MCF 10A (cell line): ENCODE measurements at regions not wholly inside any gene's neighbourhood (a gene's known extent, or its start where the extent isn't known, plus 50 kb on each side); places are given as distances from the start of the nearest gene placed in this dataset.

Experiments used
- BruUV-seq: library from RNA; stranded (reverse); fragments of 400-500 nt; replicated peaks from 2 replicates; lab custom pipeline; 2021; lab: Mats Ljungman, UMichigan
- CTCF ChIA-PET: fragments of 300-600 bp; sonication (Branson Sonifier 250); formaldehyde crosslinking; extraction: SDS; loops from one replicate; lab custom pipeline; 2021; ENCODE audit warnings: antibody characterized with exemption, inconsistent platforms; lab: Yijun Ruan, JAX
- POLR2A ChIA-PET: fragments of 300-600, 350-650 bp; sonication (Branson Sonifier 250); formaldehyde crosslinking; extraction: SDS; loops from one replicate; lab custom pipeline; 2020; ENCODE audit warnings: antibody characterized with exemption, inconsistent platforms; lab: Yijun Ruan, JAX
- DNase-seq: peaks from one replicate; pipeline ENCODE4 v3.0.0-alpha.2; 2018; ENCODE audit not compliant: unreplicated experiment
- H3K27ac Mint-ChIP-seq: one replicate; pipeline ENCODE4 v1.8.0; 2022; ENCODE audit warnings: mild to moderate bottlenecking, low read depth, mixed read lengths; ENCODE audit not compliant: unreplicated experiment
- H3K27me3 Mint-ChIP-seq: one replicate; pipeline ENCODE4 v1.8.0; 2022; ENCODE audit warnings: mixed read lengths; ENCODE audit not compliant: insufficient read depth, unreplicated experiment
- H3K36me3 Mint-ChIP-seq: one replicate; pipeline ENCODE4 v1.8.0; 2022; ENCODE audit warnings: mild to moderate bottlenecking, moderate library complexity, mixed read lengths; ENCODE audit not compliant: insufficient read depth, unreplicated experiment
- H3K4me1 Mint-ChIP-seq: one replicate; pipeline ENCODE4 v1.8.0; 2022; ENCODE audit warnings: mixed read lengths; ENCODE audit not compliant: insufficient read depth, unreplicated experiment
- H3K4me3 Mint-ChIP-seq: one replicate; pipeline ENCODE4 v1.8.0; 2022; ENCODE audit warnings: mild to moderate bottlenecking, moderate library complexity, mixed read lengths; ENCODE audit not compliant: unreplicated experiment
- H3K9me3 Mint-ChIP-seq: one replicate; pipeline ENCODE4 v1.8.0; 2022; ENCODE audit warnings: mixed read lengths; ENCODE audit not compliant: unreplicated experiment
- intact Hi-C: fragments of 100-400 bp; cut with micrococcal nuclease; formaldehyde crosslinking; loops from 2 replicates; pipeline ENCODE4 v1.14.1; 2022
- TF ChIP-seq, protein P1 (sequence below): fragments of 200-600 bp; IDR thresholded peaks from one replicate; pipeline ENCODE4 v1.8.0; 2022; ENCODE audit warnings: antibody characterized with exemption, mild to moderate bottlenecking; ENCODE audit not compliant: unreplicated experiment

DNA sequence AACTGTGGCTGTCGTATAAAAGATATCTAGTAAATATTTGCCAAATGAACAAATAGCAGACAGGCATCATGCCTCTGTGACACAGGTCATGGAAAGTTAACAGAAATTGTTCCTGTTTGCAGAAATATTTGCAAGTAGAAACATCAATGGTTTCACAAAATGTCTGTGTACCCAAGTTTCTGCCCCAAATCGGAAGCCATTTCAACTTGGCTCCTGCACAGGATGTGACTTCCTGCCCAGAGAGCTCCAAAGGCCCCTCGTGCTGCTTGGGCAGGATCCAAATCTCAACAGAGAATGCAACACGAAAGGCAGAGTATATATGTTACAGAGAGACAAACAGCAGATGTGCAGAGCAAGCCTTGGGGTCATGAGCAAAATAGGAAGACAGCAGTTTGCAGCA lies 95.5 kb upstream of the SERP2 start:
- TF ChIP-seq, protein P1, sequence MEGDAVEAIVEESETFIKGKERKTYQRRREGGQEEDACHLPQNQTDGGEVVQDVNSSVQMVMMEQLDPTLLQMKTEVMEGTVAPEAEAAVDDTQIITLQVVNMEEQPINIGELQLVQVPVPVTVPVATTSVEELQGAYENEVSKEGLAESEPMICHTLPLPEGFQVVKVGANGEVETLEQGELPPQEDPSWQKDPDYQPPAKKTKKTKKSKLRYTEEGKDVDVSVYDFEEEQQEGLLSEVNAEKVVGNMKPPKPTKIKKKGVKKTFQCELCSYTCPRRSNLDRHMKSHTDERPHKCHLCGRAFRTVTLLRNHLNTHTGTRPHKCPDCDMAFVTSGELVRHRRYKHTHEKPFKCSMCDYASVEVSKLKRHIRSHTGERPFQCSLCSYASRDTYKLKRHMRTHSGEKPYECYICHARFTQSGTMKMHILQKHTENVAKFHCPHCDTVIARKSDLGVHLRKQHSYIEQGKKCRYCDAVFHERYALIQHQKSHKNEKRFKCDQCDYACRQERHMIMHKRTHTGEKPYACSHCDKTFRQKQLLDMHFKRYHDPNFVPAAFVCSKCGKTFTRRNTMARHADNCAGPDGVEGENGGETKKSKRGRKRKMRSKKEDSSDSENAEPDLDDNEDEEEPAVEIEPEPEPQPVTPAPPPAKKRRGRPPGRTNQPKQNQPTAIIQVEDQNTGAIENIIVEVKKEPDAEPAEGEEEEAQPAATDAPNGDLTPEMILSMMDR = no peak
- H3K9me3 Mint-ChIP-seq = no peaks in the 10 kb centered on the region
- no TSS peak for BruUV-seq
- DNase-seq = no peak
- no peak overlapping the region for H3K27ac Mint-ChIP-seq
- H3K4me3 Mint-ChIP-seq = no peak overlapping the region
- no peaks in the 10 kb centered on the region for H3K36me3 Mint-ChIP-seq
- ChIA-PET CTCF (no interaction called here), POLR2A (interaction anchor here (1.7 to 2.1 kb wide), 2 partner anchors 32 to 157 kb away, joined by 6 to 8 read pairs; no protein-coding TSS in a partner anchor)
- H3K27me3 Mint-ChIP-seq = no peaks in the 10 kb centered on the region
- peaks cover 21% of the 10 kb centered on the region for H3K4me1 Mint-ChIP-seq
- intact Hi-C loops = no loop called here

DNA sequence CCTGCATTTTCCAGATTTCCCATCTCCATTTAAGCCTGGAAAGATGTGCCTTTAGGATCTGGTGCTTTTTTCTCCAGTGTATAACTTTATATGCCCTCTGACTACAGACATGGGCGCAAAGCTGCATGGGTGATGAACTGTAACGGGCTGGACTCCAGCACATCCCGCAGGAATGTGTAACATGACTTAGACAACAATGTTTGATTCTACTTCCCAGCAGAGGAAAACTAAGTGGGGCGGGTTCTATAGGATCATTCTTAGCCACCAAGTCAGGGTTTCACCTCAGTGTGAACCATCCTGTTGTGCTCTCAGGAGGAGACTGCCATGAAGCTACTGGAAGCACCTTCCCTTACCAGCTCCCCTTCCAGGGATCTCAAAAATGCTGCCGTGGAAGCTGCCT lies 93.2 kb upstream of the SERP2 start:
- ChIA-PET POLR2A (interaction anchor here (0.6 to 1.7 kb wide), 9 partner anchors 13 to 1138 kb away, joined by 3 to 10 read pairs (median 4); partner anchors contain the start of gene SLC25A30), CTCF (interaction anchor here (0.9 kb wide), 1 partner anchor 12 kb away, joined by 4 read pairs; no protein-coding TSS in a partner anchor)
- no peaks in the 10 kb centered on the region for H3K9me3 Mint-ChIP-seq
- peak; percentile 63 for DNase-seq
- intact Hi-C loops = loop anchor here (1.0 kb wide), 1 partner anchor 36 kb away; no protein-coding TSS in a partner anchor
- H3K4me1 Mint-ChIP-seq = peaks cover 12% of the 10 kb centered on the region
- no TSS peak for BruUV-seq
- H3K27me3 Mint-ChIP-seq = no peaks in the 10 kb centered on the region
- no peaks in the 10 kb centered on the region for H3K36me3 Mint-ChIP-seq
- TF ChIP-seq, protein P1 = no peak
- H3K27ac Mint-ChIP-seq = no peak overlapping the region
- no peak overlapping the region for H3K4me3 Mint-ChIP-seq

DNA sequence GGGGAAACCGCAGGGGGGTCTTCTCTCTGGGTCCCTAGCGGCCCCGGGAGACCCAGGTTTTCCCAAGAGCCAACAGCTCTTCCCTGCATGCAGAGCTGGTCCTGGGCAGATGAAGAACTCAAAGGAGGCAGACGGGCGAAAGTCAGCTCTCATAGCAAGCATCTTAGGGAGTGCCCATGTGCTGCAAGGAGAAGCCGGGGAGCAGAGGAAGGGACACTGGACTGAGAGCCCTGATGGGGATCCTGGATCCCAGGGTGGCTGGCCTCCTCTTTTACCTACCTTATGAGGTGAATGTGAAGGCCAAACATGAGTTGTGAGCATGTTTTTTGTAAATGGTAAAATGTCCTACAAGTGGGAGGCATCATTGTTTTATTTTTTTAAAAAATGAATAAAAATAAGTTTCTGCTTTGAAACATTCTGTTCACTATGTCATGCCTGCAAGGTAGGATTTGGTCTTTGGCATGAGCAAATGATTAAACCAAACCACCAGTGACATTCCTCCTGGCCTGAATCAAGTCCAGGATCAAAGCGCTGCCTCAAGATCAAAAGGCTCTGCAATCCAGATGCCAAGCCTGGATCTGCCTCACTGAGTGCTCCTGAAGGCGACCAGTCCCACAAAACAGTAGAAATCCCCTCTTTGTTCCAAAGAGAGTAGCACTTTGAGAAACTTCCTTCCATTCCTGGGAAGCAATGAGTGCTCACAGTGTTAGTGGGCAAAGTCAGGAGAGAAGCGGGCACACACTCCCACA lies 92.2 kb upstream of the SERP2 start:
- POLR2A ChIA-PET = interaction anchor here (0.6 to 1.7 kb wide), 6 partner anchors 14 to 74 kb away, joined by 3 to 10 read pairs (median 4); no protein-coding TSS in a partner anchor
- no peaks in the 10 kb centered on the region for H3K9me3 Mint-ChIP-seq
- no TSS peak for BruUV-seq
- CTCF ChIA-PET = interaction anchor here (0.7 kb wide), 1 partner anchor 476 kb away, joined by 3 read pairs; no protein-coding TSS in a partner anchor
- no peak for DNase-seq
- no peak overlapping the region for H3K27ac Mint-ChIP-seq
- no peaks in the 10 kb centered on the region for H3K36me3 Mint-ChIP-seq
- H3K4me1 Mint-ChIP-seq = peaks cover 12% of the 10 kb centered on the region
- no peak overlapping the region for H3K4me3 Mint-ChIP-seq
- H3K27me3 Mint-ChIP-seq = no peaks in the 10 kb centered on the region
- intact Hi-C loops = no loop called here
- TF ChIP-seq, protein P1 = no peak

DNA sequence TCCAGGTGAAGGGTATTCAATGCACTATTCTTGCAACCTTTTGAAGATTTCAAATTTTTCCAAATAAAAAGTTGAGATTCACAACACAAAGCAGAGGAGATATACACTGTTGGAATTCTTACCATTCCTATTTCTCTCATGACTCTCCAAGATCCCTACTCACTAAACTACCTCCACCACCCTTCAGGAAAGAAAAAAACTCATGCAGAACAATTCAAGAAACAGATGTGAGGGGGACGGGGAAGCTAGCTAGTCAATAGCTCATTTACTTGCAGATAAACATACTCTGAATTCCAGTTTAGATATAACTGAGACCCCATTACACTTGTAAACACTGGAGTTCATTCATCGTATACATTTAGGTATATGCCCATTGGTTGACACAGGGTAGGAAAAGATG lies 90.0 kb upstream of the SERP2 start:
- POLR2A ChIA-PET = interaction anchor here (1.3 kb wide), 1 partner anchor 151 kb away, joined by 3 read pairs; no protein-coding TSS in a partner anchor
- intact Hi-C loops = no loop called here

More for the DNA sequence above, 90.0 kb upstream of the SERP2 start:
- H3K27ac Mint-ChIP-seq = no peak overlapping the region
- H3K36me3 Mint-ChIP-seq = no peaks in the 10 kb centered on the region
- no TSS peak for BruUV-seq
- no peak for DNase-seq
- H3K4me3 Mint-ChIP-seq = no peak overlapping the region
- CTCF ChIA-PET = interaction anchor here (0.7 kb wide), 1 partner anchor 25 kb away, joined by 3 read pairs; no protein-coding TSS in a partner anchor
- no peaks in the 10 kb centered on the region for H3K9me3 Mint-ChIP-seq
- TF ChIP-seq, protein P1 = no peak
- peaks cover 12% of the 10 kb centered on the region for H3K4me1 Mint-ChIP-seq
- no peaks in the 10 kb centered on the region for H3K27me3 Mint-ChIP-seq
